ENCODE measurements at regions not wholly inside any gene's neighbourhood (a gene's known extent, or its start where the extent isn't known, plus 50 kb on each side); places are given as distances from the start of the nearest gene placed in this dataset.

DNA sequence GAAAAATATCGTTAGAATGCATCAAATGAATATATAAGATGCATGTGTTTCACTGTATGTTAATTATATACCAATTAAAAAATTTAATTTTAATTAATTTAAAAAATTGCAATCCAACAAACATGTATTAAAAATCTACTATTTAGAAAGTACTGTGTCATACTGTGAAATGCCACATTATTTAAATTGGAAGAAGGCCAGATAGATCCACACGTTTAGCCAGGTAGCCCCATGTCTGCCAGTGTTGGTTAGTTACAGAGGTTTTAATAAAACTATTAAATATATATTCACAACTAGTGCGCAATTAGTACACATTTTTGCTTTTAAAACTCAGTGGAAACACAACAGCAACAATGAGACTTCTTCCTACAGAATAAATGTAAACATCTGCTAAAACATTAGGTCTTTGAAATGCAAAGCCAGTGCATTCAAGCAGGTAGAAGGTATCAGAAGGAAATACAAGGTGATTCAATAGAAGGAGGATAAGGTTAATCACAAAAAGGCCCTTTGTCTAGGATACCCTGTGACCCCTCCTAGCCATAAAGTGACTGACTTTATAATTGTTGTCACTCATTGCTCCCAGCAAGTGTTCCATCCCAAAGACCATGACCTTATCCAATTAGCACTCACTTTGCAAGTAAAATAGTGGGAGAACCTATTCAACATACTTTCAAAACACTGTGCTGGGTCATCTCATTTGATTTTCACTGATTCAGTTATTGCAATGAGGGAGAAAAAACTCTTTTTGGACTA, 211.5 kb downstream of the TTLL7 start:
- TF ChIP-seq, protein P1, sequence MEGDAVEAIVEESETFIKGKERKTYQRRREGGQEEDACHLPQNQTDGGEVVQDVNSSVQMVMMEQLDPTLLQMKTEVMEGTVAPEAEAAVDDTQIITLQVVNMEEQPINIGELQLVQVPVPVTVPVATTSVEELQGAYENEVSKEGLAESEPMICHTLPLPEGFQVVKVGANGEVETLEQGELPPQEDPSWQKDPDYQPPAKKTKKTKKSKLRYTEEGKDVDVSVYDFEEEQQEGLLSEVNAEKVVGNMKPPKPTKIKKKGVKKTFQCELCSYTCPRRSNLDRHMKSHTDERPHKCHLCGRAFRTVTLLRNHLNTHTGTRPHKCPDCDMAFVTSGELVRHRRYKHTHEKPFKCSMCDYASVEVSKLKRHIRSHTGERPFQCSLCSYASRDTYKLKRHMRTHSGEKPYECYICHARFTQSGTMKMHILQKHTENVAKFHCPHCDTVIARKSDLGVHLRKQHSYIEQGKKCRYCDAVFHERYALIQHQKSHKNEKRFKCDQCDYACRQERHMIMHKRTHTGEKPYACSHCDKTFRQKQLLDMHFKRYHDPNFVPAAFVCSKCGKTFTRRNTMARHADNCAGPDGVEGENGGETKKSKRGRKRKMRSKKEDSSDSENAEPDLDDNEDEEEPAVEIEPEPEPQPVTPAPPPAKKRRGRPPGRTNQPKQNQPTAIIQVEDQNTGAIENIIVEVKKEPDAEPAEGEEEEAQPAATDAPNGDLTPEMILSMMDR (IDR thresholded peaks at IDR 0.05) = no peak
- Histone ChIP-seq H3K79me2 (no peaks in the 10 kb centered on the region), H3K4me3 (ENCODE audit: low read depth, low read length) (no peak overlapping the region), H3K36me3 (ENCODE audit: control insufficient read depth, insufficient read depth, low read length) (no peaks in the 10 kb centered on the region), H3K9me3 (ENCODE audit: control insufficient read depth, low read length) (no peaks in the 10 kb centered on the region), H3K27me3 (ENCODE audit: control insufficient read depth, insufficient read depth, low read length) (no peaks in the 10 kb centered on the region), H3K4me1 (no peaks in the 10 kb centered on the region), H3K4me2 (ENCODE audit: low read length) (no peak overlapping the region), H3K27ac (no peak overlapping the region), H3K9ac (no peak overlapping the region), H2AFZ (no peak overlapping the region)

DNA sequence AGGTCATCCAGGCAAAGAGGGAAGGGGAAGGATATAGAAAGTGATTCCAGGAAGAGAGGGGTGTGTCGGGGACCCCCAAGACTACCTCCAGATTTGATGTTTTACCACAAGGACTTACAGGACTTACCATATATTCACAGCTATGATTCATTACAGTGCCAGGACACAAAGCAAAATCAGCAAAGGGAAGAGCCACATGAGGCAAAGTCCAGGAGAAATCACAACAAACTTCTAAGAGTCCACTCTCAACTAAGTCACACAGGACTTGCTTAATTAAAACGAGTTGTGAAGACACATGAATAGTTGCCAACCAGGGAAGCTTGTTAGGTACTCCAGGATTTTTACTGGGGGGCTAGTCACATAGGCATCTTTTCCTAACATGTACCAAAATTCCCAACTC, 217.3 kb downstream of the TTLL7 start:
- no peak overlapping the region for H2AFZ ChIP-seq
- no peak overlapping the region for H3K4me3 ChIP-seq (ENCODE audit: low read depth, low read length)
- H3K9ac ChIP-seq = no peak overlapping the region
- no peak overlapping the region for H3K4me2 ChIP-seq (ENCODE audit: low read length)
- no peaks in the 10 kb centered on the region for H3K79me2 ChIP-seq
- TF ChIP-seq, protein P1 (IDR thresholded peaks at IDR 0.05) = no peak
- H3K9me3 ChIP-seq (ENCODE audit: control insufficient read depth, low read length) = no peaks in the 10 kb centered on the region
- H3K36me3 ChIP-seq (ENCODE audit: control insufficient read depth, insufficient read depth, low read length) = no peaks in the 10 kb centered on the region
- H3K4me1 ChIP-seq = no peaks in the 10 kb centered on the region
- H3K27me3 ChIP-seq (ENCODE audit: control insufficient read depth, insufficient read depth, low read length) = no peaks in the 10 kb centered on the region
- no peak overlapping the region for H3K27ac ChIP-seq

DNA sequence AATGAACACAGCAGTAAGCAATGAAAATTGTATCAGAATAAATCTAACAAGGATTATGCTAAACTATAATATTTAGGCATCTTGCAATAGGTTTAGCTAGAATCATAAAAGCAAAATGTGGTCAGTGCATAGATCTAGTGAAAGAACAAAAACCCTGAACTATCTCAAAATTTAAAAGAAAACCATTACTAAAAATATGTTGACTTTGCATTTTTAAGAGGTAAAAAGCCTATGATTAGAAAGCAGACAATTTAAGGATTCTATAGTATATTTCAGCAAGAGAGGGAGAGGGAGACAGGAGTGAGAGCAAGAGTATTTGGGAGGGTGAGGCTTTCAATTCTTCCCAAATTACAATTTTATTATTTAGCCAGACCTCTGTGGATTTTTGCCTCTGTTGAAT, 219.4 kb downstream of the TTLL7 start:
- no peak overlapping the region for H2AFZ ChIP-seq
- no peaks in the 10 kb centered on the region for H3K79me2 ChIP-seq
- TF ChIP-seq, protein P1 (IDR thresholded peaks at IDR 0.05) = no peak
- H3K4me3 ChIP-seq (ENCODE audit: low read depth, low read length) = no peak overlapping the region
- H3K27ac ChIP-seq = no peak overlapping the region
- no peaks in the 10 kb centered on the region for H3K4me1 ChIP-seq
- H3K4me2 ChIP-seq (ENCODE audit: low read length) = no peak overlapping the region
- H3K36me3 ChIP-seq (ENCODE audit: control insufficient read depth, insufficient read depth, low read length) = no peaks in the 10 kb centered on the region
- no peaks in the 10 kb centered on the region for H3K27me3 ChIP-seq (ENCODE audit: control insufficient read depth, insufficient read depth, low read length)
- H3K9ac ChIP-seq = no peak overlapping the region
- no peaks in the 10 kb centered on the region for H3K9me3 ChIP-seq (ENCODE audit: control insufficient read depth, low read length)

DNA sequence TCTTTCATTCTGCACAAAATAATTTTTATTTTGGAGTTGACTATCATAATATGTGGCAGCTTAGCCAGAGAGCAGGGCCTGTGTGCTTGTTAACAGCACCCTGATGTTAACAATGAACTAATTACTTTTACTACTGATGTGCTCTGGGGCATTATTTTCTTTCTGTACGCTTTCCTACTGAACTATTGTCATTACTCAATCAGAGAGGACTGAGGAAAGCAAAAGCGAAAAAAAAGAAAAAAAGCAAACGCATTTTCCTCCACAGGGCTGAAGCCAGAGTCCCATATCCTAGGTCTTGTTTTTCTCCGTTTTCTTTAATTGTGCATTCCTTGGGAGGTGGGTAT, 221.2 kb downstream of the TTLL7 start:
- no peaks in the 10 kb centered on the region for H3K27me3 ChIP-seq (ENCODE audit: control insufficient read depth, insufficient read depth, low read length)
- no peak overlapping the region for H2AFZ ChIP-seq
- H3K9ac ChIP-seq = no peak overlapping the region
- H3K4me3 ChIP-seq (ENCODE audit: low read depth, low read length) = no peak overlapping the region
- no peaks in the 10 kb centered on the region for H3K79me2 ChIP-seq
- no peaks in the 10 kb centered on the region for H3K4me1 ChIP-seq
- no peaks in the 10 kb centered on the region for H3K36me3 ChIP-seq (ENCODE audit: control insufficient read depth, insufficient read depth, low read length)
- TF ChIP-seq, protein P1 (IDR thresholded peaks at IDR 0.05) = no peak
- no peak overlapping the region for H3K4me2 ChIP-seq (ENCODE audit: low read length)
- H3K27ac ChIP-seq = no peak overlapping the region
- H3K9me3 ChIP-seq (ENCODE audit: control insufficient read depth, low read length) = no peaks in the 10 kb centered on the region

All from parathyroid adenoma (tissue), 2 donors.